GM19035 (cell line): ENCODE measurements at regions not wholly inside any gene's neighbourhood (a gene's known extent, or its start where the extent isn't known, plus 50 kb on each side); places are given as distances from the start of the nearest gene placed in this dataset.
"Not testable (repeated sequence)": the region's sequence is repeated elsewhere in the genome, so short reads cannot be mapped to it uniquely, and the experiment has no call there.

Experiments used
- ATAC-seq: cut with Tn5 transposase; IDR thresholded peaks from one replicate; pipeline ENCODE4 v1.9.1; 2021; ENCODE audit not compliant: unreplicated experiment

DNA sequence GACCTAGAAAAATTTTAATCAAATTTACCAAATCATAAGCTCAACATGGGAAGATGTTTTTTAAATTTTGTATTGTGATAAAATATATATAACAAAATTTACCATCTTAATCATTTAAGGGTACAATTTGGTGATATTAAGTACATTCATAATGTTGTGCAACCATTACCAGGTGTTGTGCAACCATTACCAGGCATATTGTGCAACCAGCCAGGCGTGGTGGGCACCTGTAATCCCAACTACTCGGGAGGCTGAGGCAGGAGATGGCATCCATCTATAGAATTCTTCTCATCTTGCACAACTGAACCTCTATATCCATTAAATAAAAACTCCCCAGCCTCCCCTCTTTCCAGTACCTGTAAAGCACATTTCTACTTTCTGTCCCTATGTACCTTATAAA, 124.5 kb upstream of the SLC13A1 start:
- ATAC-seq: no peak

DNA sequence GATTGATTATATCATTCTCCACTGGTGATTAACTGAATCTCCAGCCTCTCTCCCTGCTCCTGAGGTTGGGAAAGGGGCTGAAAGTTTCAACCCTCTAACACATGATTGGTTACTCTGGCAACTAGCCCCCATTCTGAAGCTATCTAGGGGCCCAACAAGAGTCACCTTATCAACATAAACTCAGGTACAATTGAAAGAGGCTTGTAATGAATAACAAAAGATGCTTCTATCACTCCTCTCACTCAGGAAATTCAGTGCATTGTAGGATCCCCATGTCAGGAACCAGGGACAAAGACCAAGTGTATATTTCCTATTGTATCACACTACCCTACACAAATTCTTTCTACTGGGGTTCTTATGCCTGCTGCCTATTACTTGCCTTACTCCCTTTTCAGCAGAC, 123.9 kb upstream of the SLC13A1 start:
- no peak for ATAC-seq

DNA sequence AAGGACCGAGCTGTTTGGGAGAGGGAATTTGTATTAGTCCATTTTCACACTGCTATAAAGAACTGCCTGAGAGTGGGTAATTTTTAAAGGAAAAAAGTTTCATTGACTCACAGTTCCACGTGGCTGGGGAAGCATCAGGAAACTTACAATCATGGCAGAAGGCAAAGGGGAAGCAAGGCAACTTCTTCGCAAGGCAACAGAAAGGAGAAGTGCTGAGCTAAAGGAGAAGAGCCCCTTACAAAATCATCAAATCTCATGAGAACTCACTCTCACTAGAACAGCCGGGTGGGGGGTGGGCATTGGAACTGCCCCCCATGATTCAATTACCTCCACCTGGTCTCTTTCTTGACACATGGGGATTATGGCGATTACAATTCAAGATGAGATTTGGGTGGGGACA, 121.8 kb upstream of the SLC13A1 start:
- not testable (repeated sequence) for ATAC-seq

DNA sequence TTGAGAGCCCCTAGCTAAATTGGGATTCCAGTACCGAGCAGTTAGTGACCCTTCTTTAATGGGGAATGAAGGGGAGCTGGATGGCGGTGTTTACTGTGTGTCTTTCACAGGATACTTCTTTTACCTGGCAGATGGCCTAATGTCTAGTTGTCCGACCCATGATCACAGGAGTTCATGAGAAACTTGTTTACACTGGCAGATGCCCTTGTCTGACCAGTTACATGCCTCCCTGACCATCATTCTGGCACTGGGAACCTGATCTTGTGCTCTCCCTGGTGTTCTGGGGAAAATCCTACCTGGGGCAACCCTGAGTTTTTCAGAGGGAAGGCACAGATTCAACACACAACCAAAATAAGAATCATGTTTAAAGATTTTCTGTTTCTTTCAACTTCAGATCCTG, 120.1 kb upstream of the SLC13A1 start:
- ATAC-seq: no peak

DNA sequence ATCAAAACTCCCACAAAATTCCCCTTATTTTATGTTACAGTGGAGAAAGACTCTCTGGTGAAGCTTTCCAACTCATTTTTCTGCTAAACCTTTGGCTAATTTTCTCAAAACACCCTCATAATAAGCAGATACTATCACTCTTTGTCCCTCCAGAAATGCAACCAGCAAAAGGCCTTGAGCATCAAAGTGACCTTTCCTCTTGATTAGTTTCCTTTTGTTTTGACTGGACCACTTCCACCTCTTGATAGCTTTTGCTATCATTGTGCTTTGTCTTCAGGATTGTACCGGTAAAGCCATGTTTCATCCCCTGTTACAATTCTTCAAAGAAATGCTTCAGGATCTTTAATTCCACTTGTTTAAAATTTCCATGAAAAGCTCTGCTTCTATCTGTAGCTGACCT, 115.1 kb upstream of the SLC13A1 start:
- ATAC-seq: no peak

DNA sequence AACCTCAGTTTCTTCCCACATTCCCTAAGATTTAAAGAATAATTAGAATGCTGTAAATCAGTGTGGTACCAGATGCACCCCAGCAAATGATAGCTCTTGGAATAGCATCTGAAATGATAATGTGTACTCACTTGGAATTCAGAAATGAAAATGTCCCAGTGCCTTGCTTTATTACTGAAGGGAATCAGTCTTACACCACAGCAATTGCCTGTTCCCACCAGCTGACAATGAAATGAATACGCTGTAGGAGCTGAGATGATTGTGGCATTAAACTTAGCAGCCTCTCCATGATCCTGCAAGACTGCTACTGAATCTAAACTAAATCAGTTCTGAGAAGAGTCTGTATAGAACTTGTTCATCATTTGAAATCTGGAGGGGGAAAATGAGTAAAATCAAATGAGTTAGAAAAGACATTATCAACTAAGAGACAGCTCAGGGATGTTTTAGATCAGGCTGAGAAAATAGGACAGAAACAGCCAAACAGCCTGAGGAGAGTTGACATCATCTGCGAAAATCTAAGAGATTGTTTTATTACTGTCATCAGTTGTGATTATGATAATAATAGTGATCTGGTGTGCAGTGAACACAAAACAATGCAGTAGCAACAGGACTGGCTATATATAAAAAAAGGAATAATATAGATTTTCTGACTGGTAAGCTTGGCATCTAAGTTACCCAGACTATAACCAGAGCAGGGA, 108.6 kb upstream of the SLC13A1 start:
- ATAC-seq: no peak

DNA sequence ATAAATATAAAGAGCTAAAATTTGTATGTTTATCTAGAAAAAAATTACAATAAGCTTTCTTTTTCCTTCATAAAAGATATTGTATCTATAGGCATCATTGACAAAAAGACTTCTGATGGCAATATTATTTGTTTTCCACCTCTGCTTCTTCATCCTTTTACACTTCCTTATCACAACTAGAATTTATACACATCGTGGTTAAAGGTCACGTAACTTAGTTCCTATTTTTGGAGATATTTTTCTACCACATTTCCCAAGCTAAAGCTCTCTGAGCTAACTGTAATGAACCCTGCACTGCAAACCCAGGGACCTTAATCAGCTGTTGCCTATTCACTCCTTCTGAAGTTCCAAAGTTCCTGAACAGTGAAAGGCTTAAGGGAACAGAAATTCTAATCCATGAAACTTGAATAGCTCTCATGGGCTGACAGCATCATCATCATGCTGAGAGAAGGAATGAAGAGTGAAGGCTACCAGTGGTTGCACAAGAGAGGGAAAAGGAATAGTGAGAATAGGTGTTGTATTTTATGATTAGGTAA, 106.1 kb upstream of the SLC13A1 start:
- ATAC-seq: no peak

DNA sequence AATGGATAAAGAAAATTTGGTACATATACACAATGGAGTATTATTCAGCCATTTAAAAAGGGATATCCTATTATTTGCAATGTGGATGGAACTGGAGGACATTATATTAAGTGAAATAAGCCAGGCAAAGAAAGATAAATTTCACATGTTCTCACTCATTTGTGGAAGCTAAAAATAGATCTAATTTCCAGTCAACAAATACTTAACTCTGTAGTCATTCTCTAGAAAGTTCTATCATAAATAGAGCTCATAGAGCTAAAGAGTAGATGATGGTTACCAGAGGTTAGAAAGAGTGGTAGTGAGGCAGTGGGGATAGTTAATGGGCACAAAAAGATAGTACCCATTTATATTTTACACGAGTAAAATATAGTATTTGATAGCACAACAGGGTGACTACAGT, 104.2 kb upstream of the SLC13A1 start:
- ATAC-seq: no peak

DNA sequence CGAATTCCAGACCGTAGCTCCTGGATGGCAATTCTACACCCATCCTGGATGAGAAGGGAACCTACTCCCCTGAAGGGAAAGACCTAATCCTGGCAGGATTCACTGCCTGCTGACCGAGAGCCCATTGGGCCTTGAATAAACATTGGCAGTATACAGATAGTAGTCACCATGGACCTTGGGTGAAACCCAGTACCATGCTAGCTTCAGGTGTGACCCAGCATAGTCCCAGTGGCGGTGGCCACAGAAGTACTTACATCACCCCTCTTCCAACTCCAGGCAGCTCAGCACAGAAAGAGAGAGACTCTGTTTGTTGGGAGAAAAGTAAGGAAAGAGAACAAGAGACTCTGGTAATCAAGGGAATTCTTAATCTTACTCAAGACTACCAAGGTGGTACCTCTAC, 97.2 kb upstream of the SLC13A1 start:
- ATAC-seq: no peak

DNA sequence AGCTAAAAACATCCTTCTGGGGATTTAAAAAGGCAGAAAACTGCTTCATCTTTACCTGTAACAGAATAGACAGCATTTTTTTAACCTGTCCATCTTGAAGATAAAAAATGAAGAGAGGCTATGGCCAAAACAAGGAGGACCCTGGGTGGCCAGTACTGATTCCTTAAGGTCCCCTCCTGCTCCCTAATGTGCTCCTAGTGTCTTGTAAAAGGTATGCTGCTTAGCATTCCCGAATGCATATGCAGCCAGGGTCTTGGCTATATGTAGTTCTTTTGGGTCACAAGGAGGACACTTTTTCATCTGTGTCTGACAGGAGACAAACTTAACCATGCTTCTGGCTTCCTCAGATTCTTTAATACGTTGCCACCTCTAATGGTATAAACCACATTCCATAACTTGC, 93.9 kb upstream of the SLC13A1 start:
- ATAC-seq: no peak

DNA sequence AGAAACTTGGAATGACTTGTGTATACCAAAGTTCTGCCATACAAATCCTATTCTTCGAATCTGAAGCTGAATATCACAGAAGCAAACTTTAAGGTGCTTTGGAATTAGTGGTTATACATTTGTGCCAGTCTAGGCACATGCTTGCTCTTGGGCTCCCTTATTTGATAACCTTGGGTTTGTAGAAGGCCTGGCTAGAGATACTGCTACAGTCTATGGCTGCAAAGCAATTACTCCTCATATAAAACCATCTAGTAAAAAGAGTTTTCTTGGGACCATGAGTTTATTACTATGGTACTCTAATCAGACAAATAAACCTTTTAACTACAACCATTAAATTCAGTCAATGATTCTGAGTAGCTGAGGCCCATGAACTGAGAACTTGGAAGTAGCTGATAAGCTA, 92.5 kb upstream of the SLC13A1 start:
- ATAC-seq: no peak

DNA sequence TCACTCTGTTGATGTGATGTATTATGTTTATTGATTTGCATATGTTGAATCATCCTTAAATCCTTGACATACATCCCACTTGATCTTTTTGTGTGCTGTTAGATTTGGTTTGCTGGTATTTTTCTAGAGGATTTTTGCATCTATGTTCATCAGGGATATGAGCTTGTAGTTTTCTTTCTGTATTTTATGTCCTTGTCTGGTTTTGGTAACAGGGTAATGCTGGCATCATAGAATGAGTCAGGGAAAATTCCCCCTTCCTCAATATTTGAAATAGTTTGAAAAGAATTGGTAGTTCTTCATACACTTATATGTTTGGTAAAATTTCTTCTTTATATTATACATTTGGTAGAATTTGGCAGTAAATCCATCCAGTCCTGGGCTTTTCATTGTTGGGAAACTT, 89.4 kb upstream of the SLC13A1 start:
- ATAC-seq: no peak

DNA sequence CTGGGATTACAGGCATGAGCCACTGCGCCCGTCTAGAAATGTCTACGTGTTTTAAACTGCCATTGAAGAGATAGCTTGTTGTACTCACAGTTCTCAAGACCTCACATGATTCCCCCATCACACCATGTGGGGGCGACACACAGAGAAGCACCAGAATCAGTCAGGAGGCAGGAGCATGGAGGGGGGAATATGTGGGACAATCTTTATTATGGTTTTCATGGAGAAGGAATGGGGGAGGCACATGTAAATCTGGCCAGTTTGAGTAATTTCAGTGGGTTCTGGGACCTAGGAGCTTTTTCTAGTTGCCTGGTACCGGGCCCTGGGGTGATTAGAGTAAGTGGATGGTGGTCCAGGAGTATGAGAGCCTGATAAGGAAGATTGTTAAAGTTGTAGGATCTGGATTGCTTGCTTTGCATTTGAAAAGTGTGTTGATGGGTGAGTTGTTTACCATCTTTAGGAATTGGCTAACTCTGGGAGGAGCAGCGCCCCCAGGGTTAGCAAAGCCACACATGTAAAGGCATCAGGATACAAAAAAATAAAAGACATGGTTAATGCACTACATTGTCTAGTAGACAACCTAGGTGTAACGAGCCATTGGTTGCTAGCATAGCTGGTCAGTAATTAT, 85.4 kb upstream of the SLC13A1 start:
- no peak for ATAC-seq

DNA sequence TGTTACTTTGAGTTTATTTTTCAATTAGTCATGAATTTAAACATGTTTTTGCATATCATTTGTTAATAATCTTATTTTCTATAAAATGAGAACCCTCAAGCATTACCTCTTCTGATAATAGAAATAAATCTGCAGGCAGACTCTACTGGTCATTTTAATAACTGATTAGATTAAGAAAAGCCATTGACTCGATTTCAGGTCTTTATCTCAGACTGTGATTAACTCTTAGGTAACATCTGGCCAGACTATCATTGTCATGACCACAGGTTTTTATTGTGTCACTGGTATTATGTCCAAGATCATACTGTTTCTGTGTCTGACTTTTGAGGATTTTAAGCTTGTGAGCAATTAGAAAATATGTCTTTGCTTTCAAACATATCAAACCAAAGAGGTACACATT, 83.6 kb upstream of the SLC13A1 start:
- no peak for ATAC-seq

DNA sequence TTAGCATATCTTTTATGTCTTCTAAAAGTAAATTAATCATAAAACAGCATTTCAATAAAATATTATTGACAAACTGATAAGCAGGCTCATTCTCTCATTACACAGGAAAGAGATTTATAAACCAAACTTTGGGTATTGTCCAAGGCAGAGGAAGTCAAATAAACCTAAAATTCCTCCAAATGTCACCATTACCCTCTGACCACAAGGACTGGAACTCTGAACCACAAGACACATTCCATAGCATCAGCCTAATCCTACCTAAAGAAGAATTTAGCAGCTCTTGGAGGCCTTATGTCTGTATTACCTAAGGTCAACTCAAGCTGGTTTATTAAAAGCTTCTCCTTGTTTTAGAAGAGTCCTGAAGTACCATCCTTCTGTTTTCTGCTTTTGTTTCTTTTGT, 82.4 kb upstream of the SLC13A1 start:
- ATAC-seq: no peak

DNA sequence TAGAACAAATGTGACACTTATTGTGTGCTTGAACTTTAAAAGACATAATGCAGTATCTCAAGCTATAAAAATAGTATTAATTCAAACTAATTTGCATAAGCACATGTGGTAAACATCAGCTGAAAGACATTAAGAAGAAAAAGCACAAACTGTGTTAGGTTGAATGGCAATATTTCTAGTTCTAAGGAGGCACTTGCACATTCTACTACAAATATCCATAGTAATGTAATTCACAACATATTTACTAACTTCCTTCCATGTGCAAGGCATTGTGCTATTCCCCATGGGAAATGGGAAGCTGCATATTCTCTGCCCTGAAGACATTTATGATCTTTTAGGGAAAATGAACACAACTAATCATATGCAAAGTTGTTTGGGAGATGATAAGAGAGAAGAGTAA, 80.2 kb upstream of the SLC13A1 start:
- no peak for ATAC-seq

DNA sequence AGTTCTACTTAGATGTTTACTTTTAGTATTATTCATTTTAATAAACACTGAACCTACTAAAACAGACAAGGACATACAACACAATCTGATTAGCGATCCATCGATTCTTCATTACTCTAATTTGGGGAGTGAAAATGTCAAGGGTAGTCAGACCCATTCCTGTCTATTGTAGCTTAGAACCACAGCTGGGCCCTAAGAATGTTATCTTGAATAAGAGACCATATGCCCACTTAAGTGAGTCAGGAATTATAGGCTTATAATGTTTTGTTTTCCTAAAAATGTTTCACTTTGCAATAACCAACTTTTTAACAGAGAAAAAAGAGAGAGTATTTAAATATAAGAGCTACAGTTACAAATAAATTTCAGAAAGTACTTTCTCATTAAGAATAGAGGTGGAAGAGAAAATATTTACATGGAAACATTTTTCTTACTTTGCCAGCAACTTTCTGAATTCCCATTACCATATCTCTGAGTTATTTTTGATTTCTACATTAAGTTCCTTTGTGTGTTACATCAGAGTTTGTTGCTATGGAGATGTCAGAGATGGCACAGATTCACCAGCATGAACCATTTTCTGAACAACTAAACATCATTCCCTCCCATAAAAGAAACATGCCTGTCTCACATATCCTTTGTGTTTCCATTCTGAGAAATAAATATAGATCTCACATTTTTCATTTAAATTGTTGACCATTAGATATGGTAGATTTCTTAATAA, 75.4 kb upstream of the SLC13A1 start:
- ATAC-seq: no peak

DNA sequence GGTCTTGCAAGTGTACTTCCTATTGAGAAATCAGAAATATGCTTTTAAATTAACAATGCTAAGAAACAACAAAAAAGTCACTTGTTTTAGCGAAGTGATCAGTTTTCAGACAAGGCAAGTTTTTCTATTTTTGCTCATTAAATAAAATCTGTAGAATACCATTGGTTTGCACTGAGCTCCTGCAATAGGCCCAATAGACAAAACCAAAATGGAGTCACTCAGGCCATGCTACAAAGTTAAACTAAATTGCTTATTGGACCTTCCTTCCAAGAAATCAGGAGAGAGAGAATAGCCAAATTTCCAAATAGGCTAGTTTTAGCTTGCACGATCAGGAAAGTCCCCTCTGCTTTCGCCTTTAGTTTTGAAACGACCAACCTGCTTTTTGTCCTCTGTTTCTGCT, 73.4 kb upstream of the SLC13A1 start:
- ATAC-seq: no peak

DNA sequence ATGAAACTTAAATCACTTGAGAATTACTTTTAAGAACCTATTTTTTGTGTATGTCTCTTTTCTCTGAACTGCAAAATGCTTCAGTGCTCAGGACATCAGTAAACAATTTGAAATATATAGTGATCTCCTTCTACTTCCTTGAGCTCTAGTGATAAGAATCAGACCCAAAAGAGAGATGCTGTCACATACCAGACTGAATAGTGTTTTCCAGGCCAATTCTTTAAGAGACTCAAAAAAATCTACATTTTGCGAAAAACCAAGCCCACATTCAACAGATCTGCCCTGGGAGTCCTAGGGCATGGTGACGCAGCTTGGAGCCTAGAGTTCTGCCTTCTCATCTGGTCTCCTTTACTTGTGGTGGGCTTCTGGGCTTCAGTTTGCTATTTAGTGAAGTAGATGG, 72.1 kb upstream of the SLC13A1 start:
- ATAC-seq: no peak

DNA sequence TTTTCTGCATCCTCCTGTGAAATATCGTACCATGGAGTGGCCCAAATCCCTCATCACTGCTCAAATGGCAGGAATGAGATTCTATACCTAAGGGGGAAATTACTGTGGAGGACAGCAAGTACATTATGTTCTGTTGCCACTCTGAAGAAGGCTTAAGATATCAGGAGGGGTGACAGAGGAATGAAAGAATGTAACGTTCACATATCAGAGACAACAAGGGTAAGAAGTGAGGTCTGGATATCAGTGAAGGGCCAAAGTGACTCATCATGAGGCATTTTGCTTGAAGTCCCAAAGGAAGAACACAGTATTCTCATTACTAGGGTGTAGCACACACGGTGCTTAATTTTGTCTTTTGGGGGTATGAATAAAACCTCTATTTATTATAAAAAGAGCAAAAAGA, 71.5 kb upstream of the SLC13A1 start:
- ATAC-seq: no peak

DNA sequence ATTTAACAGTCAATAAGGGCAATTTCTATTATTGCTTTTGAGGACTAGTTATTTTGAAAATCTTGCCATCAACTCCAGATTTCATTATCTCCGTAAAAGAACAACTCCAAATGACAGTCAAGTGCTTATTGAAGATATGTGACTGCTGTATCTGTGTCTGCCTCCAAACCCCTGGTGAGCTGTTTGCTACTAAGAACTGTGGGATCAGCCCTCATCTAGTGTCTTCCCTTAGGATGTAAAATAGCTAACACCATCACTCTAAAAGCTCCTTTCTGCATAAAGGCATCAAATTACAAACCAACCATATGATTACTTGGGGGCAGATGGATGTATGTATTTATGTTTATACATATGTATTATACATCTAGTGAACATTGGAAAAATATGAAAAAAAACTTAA, 70.8 kb upstream of the SLC13A1 start:
- no peak for ATAC-seq

DNA sequence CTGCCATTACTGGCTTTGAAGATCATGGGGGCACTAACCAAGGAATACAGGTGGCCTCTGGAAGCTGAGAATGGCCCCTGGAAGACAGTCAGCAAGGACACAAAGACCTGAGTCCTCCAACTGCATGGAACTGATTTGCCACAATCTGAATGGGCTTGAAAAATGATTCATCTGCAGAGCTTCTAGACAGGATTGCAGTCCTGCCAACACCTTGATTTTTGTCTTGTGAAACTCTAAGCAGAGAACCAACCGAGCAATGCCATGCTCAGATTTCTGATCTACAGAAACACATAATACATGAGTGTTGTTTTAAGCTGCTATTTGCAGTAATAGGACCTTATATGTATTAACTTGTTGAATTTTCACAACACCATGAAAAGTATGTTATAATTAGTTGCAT, 66.1 kb upstream of the SLC13A1 start:
- no peak for ATAC-seq
